ENCODE measurements at regions not wholly inside any gene's neighbourhood (a gene's known extent, or its start where the extent isn't known, plus 50 kb on each side); places are given as distances from the start of the nearest gene placed in this dataset.

- WGBS, 2 donors (ENCODE audit: low coverage in 1 of 2) = 71 to 74% methylated on average over 2 of the region's 2 CpGs
- Histone ChIP-seq H3K36me3 (no peaks in the 10 kb centered on the region), H3K4me3 (no peak overlapping the region), H3K9me3 (no peaks in the 10 kb centered on the region), H3K27ac (no peak overlapping the region), H3K4me1 (no peaks in the 10 kb centered on the region), H3K27me3 (no peaks in the 10 kb centered on the region)
- ATAC-seq = no peak
- TF ChIP-seq POLR2AphosphoS5 (IDR thresholded peaks at IDR 0.05) (no peak), POLR2A (IDR thresholded peaks at IDR 0.05) (no peak), CTCF (IDR thresholded peaks at IDR 0.05) (no peak), EP300 (IDR thresholded peaks at IDR 0.05) (no peak)
Observed at GRCh38 chr11:122399375-122399774, 256.1 kb upstream of the UBASH3B start.

- no peak overlapping the region for H3K4me3 ChIP-seq
- no peak for ATAC-seq
- no peaks in the 10 kb centered on the region for H3K4me1 ChIP-seq
- no peaks in the 10 kb centered on the region for H3K9me3 ChIP-seq
- H3K36me3 ChIP-seq = no peaks in the 10 kb centered on the region
- no peaks in the 10 kb centered on the region for H3K27me3 ChIP-seq
- WGBS, 2 donors (ENCODE audit: low coverage in 1 of 2) = 93 to 100% methylated on average over 2 of the region's 2 CpGs
- H3K27ac ChIP-seq = no peak overlapping the region
- TF ChIP-seq POLR2AphosphoS5 (IDR thresholded peaks at IDR 0.05) (no peak), CTCF (IDR thresholded peaks at IDR 0.05) (no peak), POLR2A (IDR thresholded peaks at IDR 0.05) (no peak), EP300 (IDR thresholded peaks at IDR 0.05) (no peak)
Observed at GRCh38 chr11:122398851-122399250, 256.7 kb upstream of the UBASH3B start.

- Histone ChIP-seq H3K36me3 (no peaks in the 10 kb centered on the region), H3K27me3 (no peaks in the 10 kb centered on the region), H3K9me3 (no peaks in the 10 kb centered on the region), H3K4me1 (no peaks in the 10 kb centered on the region), H3K4me3 (no peak overlapping the region), H3K27ac (no peak overlapping the region)
- no peak for ATAC-seq
- TF ChIP-seq POLR2A (IDR thresholded peaks at IDR 0.05) (no peak), EP300 (IDR thresholded peaks at IDR 0.05) (no peak), POLR2AphosphoS5 (IDR thresholded peaks at IDR 0.05) (no peak), CTCF (IDR thresholded peaks at IDR 0.05) (no peak)
- WGBS, 2 donors (ENCODE audit: low coverage in 1 of 2) = 25 to 100% methylated on average over 1 of the region's 1 CpG
Observed at GRCh38 chr11:122398167-122398566, 257.4 kb upstream of the UBASH3B start.

- H3K4me3 ChIP-seq = no peak overlapping the region
- no peaks in the 10 kb centered on the region for H3K4me1 ChIP-seq
- no peak overlapping the region for H3K27ac ChIP-seq
- ATAC-seq = no peak
- peaks cover 0 to 1% (median 0%) of the 10 kb centered on the region in 3 donors for H3K9me3 ChIP-seq
- H3K27me3 ChIP-seq = no peaks in the 10 kb centered on the region
- 100% methylated on average over 1 of the region's 1 CpG; no CpG with 5 or more reads in 1 of the 2 donors for WGBS, 2 donors (ENCODE audit: low coverage in 1 of 2)
- no peak for TF ChIP-seq EP300 (IDR thresholded peaks at IDR 0.05)
- TF ChIP-seq POLR2A (IDR thresholded peaks at IDR 0.05) = no peak
- no peak for TF ChIP-seq CTCF (IDR thresholded peaks at IDR 0.05)
- TF ChIP-seq POLR2AphosphoS5 (IDR thresholded peaks at IDR 0.05) = no peak
- no peaks in the 10 kb centered on the region for H3K36me3 ChIP-seq
Observed at GRCh38 chr11:122395282-122395681, 260.2 kb upstream of the UBASH3B start.

GRCh38 chr11:122394313-122394712, 261.2 kb upstream of the UBASH3B start:
- TF ChIP-seq CTCF (IDR thresholded peaks at IDR 0.05) (no peak), EP300 (IDR thresholded peaks at IDR 0.05) (no peak), POLR2A (IDR thresholded peaks at IDR 0.05) (no peak), POLR2AphosphoS5 (IDR thresholded peaks at IDR 0.05) (no peak)
- Histone ChIP-seq H3K36me3 (no peaks in the 10 kb centered on the region), H3K27me3 (no peaks in the 10 kb centered on the region), H3K9me3 (peaks cover 0 to 6% (median 0%) of the 10 kb centered on the region in 3 donors), H3K4me3 (no peak overlapping the region), H3K27ac (no peak overlapping the region), H3K4me1 (no peaks in the 10 kb centered on the region)
- 60 to 93% methylated on average over 1 to 3 of the region's 3 CpGs for WGBS, 2 donors (ENCODE audit: low coverage in 1 of 2)
- no peak for ATAC-seq
